Sigmoid colon (tissue), 6 donors: ENCODE measurements at regions not wholly inside any gene's neighbourhood (a gene's known extent, or its start where the extent isn't known, plus 50 kb on each side); places are given as distances from the start of the nearest gene placed in this dataset.

ENCODE experiments used
- DNase-seq: peaks from one replicate; pipeline ENCODE4 v3.0.0-alpha.2; 2019
- H3K27ac ChIP-seq, 4 donors: fragments of 200-600 bp; sonication (generic); one replicate each; pipeline ENCODE4 v1.5.1; 2016 to 2019; ENCODE audit warnings: mild to moderate bottlenecking in 1 of 4
- H3K27me3 ChIP-seq, 3 donors: fragments of 200-600 bp; sonication (generic); one replicate each; pipeline ENCODE4 v1.5.1; 2019; ENCODE audit warnings: mild to moderate bottlenecking in 1 of 3
- H3K36me3 ChIP-seq, 4 donors: fragments of 200-600 bp; sonication (generic); one replicate each; pipeline ENCODE4 v1.5.1; 2016 to 2019
- H3K4me1 ChIP-seq, 4 donors: fragments of 200-600 bp; sonication (generic); one replicate each; pipeline ENCODE4 v1.5.1; 2017 to 2019
- H3K4me3 ChIP-seq, 4 donors: fragments of 200-600 bp; sonication (generic); one replicate each; pipeline ENCODE4 v1.5.1; 2017 to 2019; ENCODE audit warnings: mild to moderate bottlenecking in 2 of 4, moderate library complexity in 1 of 4
- H3K9me3 ChIP-seq, 4 donors: fragments of 200-600 bp in 3 of 4; sonication (generic) in 3 of 4; one replicate each; pipeline versions ENCODE4 v1.5.1 to v1.6.1; 2013 to 2019
- EP300 ChIP-seq, 4 donors: sonication (generic); formaldehyde crosslinking; IDR thresholded peaks; one replicate each; pipeline ENCODE4 v1.6.1; 2017; ENCODE audit warnings: antibody characterized with exemption in 4 of 4
- POLR2A ChIP-seq, 2 donors: fragments of 450-650 bp; IDR thresholded peaks; one replicate each; pipeline ENCODE4 v1.6.1; 2016; ENCODE audit warnings: antibody characterized with exemption in 2 of 2, mild to moderate bottlenecking in 2 of 2, moderate library complexity in 2 of 2
- POLR2AphosphoS5 ChIP-seq, 4 donors: sonication (generic); formaldehyde crosslinking; IDR thresholded peaks; one replicate each; pipeline ENCODE4 v1.6.1; 2017; ENCODE audit warnings: antibody characterized with exemption in 4 of 4
- WGBS, 2 donors: extraction: QIAGEN DNeasy Blood & Tissue Kit; methylation state at CpG; one replicate each; pipeline ENCODE4 v1.1.7; 2013; 5-methylcytosine and 5-hydroxymethylcytosine counted together
- intact Hi-C: fragments of 100-400 bp; cut with DNase I; formaldehyde crosslinking; loops from one replicate; pipeline ENCODE4 v1.15.1; 2023
- TF ChIP-seq, protein P1 (sequence below), 4 experiments: fragments of 450-650 bp in 3 of 4; fragments of 200-600 bp in 1 of 4; IDR thresholded peaks; one replicate each; pipeline ENCODE4 v1.5.1; 2016 to 2019; ENCODE audit warnings: antibody characterized with exemption in 4 of 4, mild to moderate bottlenecking in 3 of 4, moderate library complexity in 2 of 4
- donor health status: healthy with polysubstance abuse.
- donor health status: healthy.

DNA sequence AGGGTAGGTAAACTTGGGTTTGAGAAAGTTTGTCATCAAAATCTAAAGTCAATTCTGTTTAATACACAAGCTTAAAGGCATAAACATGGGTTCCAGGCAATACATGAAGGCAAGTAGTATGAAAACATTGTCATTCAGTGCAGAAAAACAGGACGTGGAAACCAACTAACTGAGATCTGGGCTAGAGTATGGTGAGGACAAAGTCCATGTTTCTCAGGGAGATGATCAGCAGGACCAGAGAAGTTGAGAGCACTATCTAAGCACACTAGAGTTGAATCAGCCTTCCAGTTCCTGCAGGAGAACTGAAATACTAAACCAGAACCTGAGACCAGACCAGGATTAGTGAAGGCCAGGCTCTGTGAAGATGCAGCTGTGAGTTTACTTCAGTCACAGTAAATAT, 302.8 kb upstream of the CRIM1 start:
- 47 to 80% methylated on average over 1 of the region's 1 CpG for WGBS, 2 donors
- DNase-seq: no peak
- Histone ChIP-seq H3K9me3 (peaks cover 0 to 4% (median 0%) of the 10 kb centered on the region in 4 donors), H3K4me1 (no peaks in the 10 kb centered on the region), H3K4me3 (no peak overlapping the region), H3K27ac (no peak overlapping the region), H3K36me3 (no peaks in the 10 kb centered on the region), H3K27me3 (no peaks in the 10 kb centered on the region)
- intact Hi-C loops: no loop called here
- no peak for TF ChIP-seq POLR2A (IDR thresholded peaks at IDR 0.05)
- TF ChIP-seq POLR2AphosphoS5 (IDR thresholded peaks at IDR 0.05): no peak
- no peak for TF ChIP-seq EP300 (IDR thresholded peaks at IDR 0.05)
- TF ChIP-seq, protein P1, sequence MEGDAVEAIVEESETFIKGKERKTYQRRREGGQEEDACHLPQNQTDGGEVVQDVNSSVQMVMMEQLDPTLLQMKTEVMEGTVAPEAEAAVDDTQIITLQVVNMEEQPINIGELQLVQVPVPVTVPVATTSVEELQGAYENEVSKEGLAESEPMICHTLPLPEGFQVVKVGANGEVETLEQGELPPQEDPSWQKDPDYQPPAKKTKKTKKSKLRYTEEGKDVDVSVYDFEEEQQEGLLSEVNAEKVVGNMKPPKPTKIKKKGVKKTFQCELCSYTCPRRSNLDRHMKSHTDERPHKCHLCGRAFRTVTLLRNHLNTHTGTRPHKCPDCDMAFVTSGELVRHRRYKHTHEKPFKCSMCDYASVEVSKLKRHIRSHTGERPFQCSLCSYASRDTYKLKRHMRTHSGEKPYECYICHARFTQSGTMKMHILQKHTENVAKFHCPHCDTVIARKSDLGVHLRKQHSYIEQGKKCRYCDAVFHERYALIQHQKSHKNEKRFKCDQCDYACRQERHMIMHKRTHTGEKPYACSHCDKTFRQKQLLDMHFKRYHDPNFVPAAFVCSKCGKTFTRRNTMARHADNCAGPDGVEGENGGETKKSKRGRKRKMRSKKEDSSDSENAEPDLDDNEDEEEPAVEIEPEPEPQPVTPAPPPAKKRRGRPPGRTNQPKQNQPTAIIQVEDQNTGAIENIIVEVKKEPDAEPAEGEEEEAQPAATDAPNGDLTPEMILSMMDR (IDR thresholded peaks at IDR 0.05): no peak

DNA sequence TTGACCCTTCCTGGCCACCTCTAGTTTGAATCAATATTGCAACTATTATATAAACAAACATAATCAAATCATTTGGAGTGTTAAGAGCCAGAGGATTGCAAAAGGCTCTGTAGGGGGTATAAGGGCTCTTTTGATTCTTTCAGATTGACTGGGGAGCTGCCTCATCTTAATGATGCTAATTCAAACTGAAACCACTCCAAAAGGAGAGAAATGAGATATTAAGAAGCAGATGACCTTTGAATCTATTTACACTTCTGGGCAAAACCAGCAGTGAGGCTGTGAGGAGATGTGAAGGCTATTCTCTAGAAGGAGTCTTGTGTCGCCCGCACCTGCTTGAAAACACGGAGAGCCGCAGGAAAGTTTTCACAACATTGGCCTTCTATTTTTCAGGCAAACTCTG, 311.2 kb upstream of the CRIM1 start:
- H3K4me1 ChIP-seq: no peaks in the 10 kb centered on the region
- no peak for DNase-seq
- no peaks in the 10 kb centered on the region for H3K36me3 ChIP-seq
- TF ChIP-seq POLR2A (IDR thresholded peaks at IDR 0.05): no peak
- TF ChIP-seq, protein P1 (IDR thresholded peaks at IDR 0.05): no peak
- no peak for TF ChIP-seq POLR2AphosphoS5 (IDR thresholded peaks at IDR 0.05)
- no peak for TF ChIP-seq EP300 (IDR thresholded peaks at IDR 0.05)
- H3K27me3 ChIP-seq: no peaks in the 10 kb centered on the region
- 71 to 84% methylated on average over 4 of the region's 4 CpGs for WGBS, 2 donors
- H3K27ac ChIP-seq: no peak overlapping the region
- no peaks in the 10 kb centered on the region for H3K9me3 ChIP-seq
- H3K4me3 ChIP-seq: no peak overlapping the region
- intact Hi-C loops: no loop called here

DNA sequence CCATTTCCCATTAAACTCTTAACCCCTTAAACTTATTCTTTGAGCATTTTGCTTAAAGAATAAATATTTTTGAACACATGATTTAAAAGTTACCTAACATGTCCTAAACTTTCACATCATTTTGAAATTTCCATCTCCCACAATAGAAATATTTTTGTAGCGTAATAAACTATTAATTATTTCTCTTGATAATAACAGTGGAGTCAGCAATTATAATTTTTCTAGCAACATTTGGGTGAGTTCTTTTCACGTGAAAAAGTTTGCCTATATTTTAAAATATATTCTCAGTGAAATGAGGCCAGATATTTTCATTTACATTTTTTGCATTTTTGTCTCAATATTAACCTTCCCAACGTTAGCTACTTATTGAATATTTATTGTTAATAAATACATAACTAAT, 320.4 kb upstream of the CRIM1 start:
- H3K27me3 ChIP-seq: no peaks in the 10 kb centered on the region
- intact Hi-C loops: no loop called here
- H3K4me1 ChIP-seq: no peaks in the 10 kb centered on the region
- H3K9me3 ChIP-seq: no peaks in the 10 kb centered on the region
- WGBS, 2 donors: 84% methylated on average over 3 of the region's 3 CpGs
- H3K36me3 ChIP-seq: no peaks in the 10 kb centered on the region
- H3K4me3 ChIP-seq: no peak overlapping the region
- no peak overlapping the region for H3K27ac ChIP-seq
- no peak for TF ChIP-seq EP300 (IDR thresholded peaks at IDR 0.05)
- TF ChIP-seq POLR2AphosphoS5 (IDR thresholded peaks at IDR 0.05): no peak
- TF ChIP-seq POLR2A (IDR thresholded peaks at IDR 0.05): no peak
- TF ChIP-seq, protein P1 (IDR thresholded peaks at IDR 0.05): no peak
- DNase-seq: no peak

DNA sequence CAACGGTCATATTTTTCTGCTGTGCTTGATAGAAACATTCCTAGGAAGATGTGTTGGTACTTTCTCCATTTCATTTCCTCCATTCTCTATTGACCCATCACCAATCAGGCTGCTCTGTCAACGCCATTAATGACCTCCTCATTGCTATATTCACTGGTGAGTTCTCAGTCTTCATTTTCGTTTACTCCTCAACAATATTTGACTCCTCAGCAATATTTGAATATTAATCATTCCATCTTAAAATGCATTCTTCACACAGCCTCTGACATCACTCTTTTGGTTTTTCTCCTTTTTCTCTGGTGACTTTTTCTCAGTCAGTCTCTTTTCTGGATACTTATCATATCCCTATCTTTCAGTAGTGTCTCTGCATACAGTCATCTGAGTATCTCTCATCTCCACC, 323.5 kb upstream of the CRIM1 start:
- H3K4me3 ChIP-seq: no peak overlapping the region
- H3K27me3 ChIP-seq: no peaks in the 10 kb centered on the region
- H3K9me3 ChIP-seq: no peaks in the 10 kb centered on the region
- intact Hi-C loops: no loop called here
- H3K36me3 ChIP-seq: no peaks in the 10 kb centered on the region
- no peak for DNase-seq
- no peak overlapping the region for H3K27ac ChIP-seq
- H3K4me1 ChIP-seq: no peaks in the 10 kb centered on the region
- 61 to 71% methylated on average over 3 of the region's 3 CpGs for WGBS, 2 donors
- TF ChIP-seq POLR2A (IDR thresholded peaks at IDR 0.05): no peak
- TF ChIP-seq, protein P1 (IDR thresholded peaks at IDR 0.05): no peak
- no peak for TF ChIP-seq EP300 (IDR thresholded peaks at IDR 0.05)
- TF ChIP-seq POLR2AphosphoS5 (IDR thresholded peaks at IDR 0.05): no peak

DNA sequence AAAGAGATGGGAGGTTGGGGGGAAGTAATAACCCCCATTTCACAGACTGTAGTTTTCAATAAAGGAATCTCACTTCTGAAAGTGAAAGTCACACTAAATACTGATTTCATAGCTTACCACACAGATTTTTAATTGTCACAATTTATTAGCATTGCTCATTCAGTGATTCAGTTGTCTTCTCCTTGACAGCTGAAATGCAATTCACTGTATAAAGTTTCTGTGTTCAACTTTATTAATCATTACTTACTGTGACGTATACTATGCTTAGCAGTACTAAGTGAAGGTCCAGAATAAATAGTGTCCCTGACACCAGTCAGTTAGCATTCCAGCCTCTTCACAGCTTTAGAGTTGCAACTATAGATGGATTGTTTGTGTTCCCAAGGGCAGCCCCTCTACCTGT, 324.1 kb upstream of the CRIM1 start:
- TF ChIP-seq, protein P1 (IDR thresholded peaks at IDR 0.05): no peak
- TF ChIP-seq POLR2A (IDR thresholded peaks at IDR 0.05) (no peak), EP300 (IDR thresholded peaks at IDR 0.05) (no peak), POLR2AphosphoS5 (IDR thresholded peaks at IDR 0.05) (no peak)
- intact Hi-C loops: no loop called here

More for the DNA sequence above, 324.1 kb upstream of the CRIM1 start:
- Histone ChIP-seq H3K27me3 (no peaks in the 10 kb centered on the region), H3K4me1 (no peaks in the 10 kb centered on the region), H3K27ac (no peak overlapping the region), H3K36me3 (no peaks in the 10 kb centered on the region), H3K4me3 (no peak overlapping the region), H3K9me3 (no peaks in the 10 kb centered on the region)
- whole genome bisulfite sequencing, 2 donors: 0 to 55% methylated on average over 1 of the region's 1 CpG
- no peak for DNase-seq
